Epithelial cell of proximal tubule (primary cell): ENCODE measurements at regions not wholly inside any gene's neighbourhood (a gene's known extent, or its start where the extent isn't known, plus 50 kb on each side); places are given as distances from the start of the nearest gene placed in this dataset.

ENCODE experiments used
- DNase-seq: peaks from one replicate; pipeline ENCODE4 v3.0.0-alpha.2; 2011; ENCODE audit warnings: low read depth
- H3K4me3 ChIP-seq: 2 replicates; pipeline ENCODE4 v1.5.1; 2011; ENCODE audit warnings: low read depth, mild to moderate bottlenecking, low read length
- TF ChIP-seq, protein P1 (sequence below): conservative IDR thresholded peaks from 2 replicates; pipeline ENCODE4 v1.5.1; 2012; ENCODE audit warnings: low read depth, mild to moderate bottlenecking, low read length

DNA sequence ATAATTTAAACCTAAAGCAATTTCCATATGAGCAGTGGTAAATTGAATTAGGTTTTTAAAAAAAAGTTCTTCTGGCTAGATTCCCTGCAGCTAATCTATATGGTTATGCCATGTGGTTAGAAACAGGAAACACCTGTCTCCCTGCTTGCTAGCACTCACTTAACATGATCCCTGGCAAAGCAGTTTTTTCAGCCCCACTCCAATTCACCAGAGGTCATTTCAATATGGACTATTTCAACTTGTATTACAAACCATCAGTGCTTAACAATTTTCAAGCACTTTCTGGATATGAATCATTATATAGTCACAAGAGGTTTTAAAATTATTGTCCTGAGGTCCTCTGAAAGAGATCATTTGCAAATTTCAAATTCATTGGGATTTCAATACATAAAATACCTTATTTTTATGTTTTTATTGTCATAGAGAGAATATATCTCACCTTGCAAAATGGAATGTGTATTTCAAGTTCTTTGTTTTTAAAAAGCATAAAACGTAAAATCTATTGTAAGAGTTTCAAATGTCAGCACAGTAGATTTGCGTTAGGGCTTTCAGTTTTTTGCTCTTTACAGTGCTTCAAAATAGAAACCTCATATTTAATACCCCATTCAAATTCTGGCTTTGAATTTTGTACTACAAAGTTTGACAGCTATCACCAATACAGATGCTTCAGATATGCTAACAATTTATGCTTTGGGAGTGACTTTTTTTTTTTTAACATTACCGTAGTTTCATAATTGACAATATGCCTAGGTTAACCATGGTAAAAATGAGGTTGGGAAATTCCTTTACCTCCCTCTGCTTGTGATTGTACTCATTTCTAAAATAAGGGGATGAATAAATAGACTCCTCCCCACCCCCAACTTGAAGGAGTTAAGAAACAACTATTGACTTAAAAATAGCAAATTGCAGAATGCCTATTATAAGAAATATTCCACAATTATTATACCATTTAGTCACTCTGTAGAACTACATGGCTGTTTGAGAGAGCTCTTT, 117.5 kb upstream of the HGF start:
- DNase-seq, result no peak
- H3K4me3 ChIP-seq, result no peak overlapping the region
- TF ChIP-seq, protein P1, sequence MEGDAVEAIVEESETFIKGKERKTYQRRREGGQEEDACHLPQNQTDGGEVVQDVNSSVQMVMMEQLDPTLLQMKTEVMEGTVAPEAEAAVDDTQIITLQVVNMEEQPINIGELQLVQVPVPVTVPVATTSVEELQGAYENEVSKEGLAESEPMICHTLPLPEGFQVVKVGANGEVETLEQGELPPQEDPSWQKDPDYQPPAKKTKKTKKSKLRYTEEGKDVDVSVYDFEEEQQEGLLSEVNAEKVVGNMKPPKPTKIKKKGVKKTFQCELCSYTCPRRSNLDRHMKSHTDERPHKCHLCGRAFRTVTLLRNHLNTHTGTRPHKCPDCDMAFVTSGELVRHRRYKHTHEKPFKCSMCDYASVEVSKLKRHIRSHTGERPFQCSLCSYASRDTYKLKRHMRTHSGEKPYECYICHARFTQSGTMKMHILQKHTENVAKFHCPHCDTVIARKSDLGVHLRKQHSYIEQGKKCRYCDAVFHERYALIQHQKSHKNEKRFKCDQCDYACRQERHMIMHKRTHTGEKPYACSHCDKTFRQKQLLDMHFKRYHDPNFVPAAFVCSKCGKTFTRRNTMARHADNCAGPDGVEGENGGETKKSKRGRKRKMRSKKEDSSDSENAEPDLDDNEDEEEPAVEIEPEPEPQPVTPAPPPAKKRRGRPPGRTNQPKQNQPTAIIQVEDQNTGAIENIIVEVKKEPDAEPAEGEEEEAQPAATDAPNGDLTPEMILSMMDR, result no peak

DNA sequence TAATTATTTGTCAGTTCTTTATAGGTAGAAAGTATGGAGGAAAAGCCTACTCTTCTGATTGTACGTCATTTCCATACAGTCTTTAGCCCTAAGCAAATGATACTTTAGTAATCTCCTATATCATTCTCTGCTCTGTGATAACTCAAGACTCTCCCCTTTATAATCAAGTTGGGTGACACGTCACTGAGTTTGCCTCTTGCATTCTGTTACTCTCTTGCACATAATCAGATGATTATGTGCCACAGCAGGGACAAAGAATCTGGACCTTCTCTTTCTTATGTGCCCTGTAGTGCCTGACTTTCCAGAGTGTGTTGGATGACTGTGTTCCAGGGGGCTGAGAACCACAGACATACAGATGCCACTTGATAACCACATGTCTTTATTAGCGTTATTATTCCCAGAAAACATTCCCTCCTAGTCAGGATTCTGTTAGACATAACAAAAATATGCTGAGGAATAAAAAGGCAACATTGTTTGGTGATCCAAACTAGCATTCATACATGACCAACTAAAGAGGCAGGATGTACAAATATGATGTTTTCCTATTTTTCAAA, 116.4 kb upstream of the HGF start:
- H3K4me3 ChIP-seq, result no peak overlapping the region
- TF ChIP-seq, protein P1, result no peak
- DNase-seq, result no peak

DNA sequence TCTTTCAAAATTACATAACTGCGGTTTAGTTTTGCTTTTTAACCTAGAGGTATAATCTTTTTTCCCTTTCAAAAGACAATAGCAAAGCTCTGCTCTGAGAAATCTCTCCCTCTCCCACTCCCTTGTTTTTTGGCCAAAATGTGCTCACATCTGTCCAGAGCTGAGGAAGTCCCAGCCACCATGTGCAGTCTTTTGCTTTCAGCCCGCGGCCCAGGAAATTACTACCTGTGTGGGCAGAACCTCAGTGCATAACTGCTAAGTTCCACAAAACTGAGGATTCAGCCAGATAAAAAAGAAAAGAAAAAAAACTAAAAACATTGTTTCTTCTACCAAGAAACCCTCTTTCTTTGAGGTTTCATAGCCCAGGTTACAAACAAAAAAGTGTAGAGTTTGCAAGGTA, 115.0 kb upstream of the HGF start:
- DNase-seq, result no peak
- H3K4me3 ChIP-seq, result no peak overlapping the region
- TF ChIP-seq, protein P1, result no peak

DNA sequence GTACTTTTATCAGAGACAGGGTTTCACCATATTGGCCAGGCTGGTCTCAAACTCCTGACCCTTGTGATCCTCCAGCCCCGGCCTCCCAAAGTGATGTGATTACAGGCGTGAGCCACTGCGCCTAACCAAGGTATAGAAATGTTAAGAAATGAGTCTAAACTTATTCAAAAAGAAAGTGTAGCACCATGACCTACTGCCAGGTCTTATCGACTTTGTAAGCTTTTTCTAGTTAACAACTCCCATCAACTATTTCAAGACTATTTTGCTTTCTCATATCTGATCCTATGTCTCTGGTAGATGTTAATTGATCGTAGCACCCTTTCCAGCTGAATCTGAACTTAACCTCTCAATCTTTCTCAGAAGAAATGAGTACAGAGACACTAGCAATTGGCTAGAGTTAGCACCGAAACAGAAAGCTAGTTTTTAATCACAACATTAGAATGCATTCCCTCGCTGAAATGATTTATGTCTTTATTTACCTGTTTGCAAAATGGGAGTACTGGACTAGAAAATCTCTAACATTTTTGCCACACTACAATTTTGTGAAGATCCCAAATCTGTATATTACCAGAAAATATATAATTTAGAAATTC, 114.0 kb upstream of the HGF start:
- DNase-seq, result no peak
- TF ChIP-seq, protein P1, result no peak
- no peak overlapping the region for H3K4me3 ChIP-seq

DNA sequence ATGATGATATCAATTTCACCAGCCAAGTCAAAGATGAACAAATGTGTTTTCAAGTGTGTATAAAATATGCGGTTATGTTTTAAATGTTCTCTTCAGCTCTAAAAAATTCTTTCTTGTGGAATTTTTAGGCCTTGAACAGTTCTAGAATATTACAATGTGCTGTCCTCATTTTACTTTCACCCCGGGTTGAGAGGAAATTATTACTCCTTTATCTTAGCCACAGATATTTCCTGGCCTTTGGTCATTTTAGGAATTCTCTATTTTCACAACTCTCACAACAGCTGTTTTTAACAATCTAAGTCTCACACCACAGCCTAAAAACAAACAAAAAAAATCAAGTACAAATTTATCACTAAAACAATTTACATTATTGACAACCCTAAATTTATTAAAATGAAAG, 112.2 kb upstream of the HGF start:
- H3K4me3 ChIP-seq, result no peak overlapping the region
- TF ChIP-seq, protein P1, result no peak
- DNase-seq, result no peak

DNA sequence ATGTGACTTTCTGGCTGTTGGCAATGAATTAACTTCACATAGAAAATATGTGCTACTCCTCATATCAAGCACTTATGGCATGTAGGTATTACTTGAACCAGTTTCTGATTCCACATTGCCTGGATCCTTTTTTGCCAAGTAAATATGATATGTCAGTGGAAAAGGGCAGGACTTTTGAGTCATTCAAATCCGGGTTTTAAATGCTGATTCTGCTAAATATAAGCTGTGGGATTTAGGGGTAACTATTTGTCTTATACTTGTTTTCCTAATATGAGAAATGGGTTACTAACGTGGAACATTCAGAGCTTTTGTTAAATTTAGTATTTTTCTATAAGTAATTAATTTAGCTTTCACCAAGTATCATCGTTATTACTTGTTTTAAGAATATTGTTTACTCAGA, 108.0 kb upstream of the HGF start:
- H3K4me3 ChIP-seq, result no peak overlapping the region
- no peak for DNase-seq
- TF ChIP-seq, protein P1, result no peak
